Right atrium auricular region (tissue), 2 donors: ENCODE measurements at regions not wholly inside any gene's neighbourhood (a gene's known extent, or its start where the extent isn't known, plus 50 kb on each side); places are given as distances from the start of the nearest gene placed in this dataset.
A peak's percentile ranks its signal among the peaks of the same experiment; 100 is the strongest.

Source experiments
- DNase-seq: peaks from one replicate; pipeline ENCODE4 v3.0.0-alpha.2; 2019; ENCODE audit warnings: low spot score
- H3K27ac ChIP-seq, 2 donors: fragments of 200-600 bp; sonication (generic); 1 replicate in 1 of 2; 2 replicates in 1 of 2; pipeline ENCODE4 v1.5.1; 2016 to 2019
- H3K27me3 ChIP-seq, 2 donors: fragments of 200-600 bp; sonication (generic); one replicate each; pipeline versions ENCODE4 v1.5.1 to v1.6.0; 2017 to 2019
- H3K36me3 ChIP-seq: fragments of 200-600 bp; sonication (generic); one replicate; pipeline ENCODE4 v1.5.1; 2016
- H3K4me1 ChIP-seq, 2 donors: fragments of 200-600 bp; sonication (generic); one replicate each; pipeline versions ENCODE4 v1.5.1 to v1.6.0; 2017 to 2019
- H3K4me3 ChIP-seq, 2 donors: fragments of 200-600 bp; sonication (generic); 1 replicate in 1 of 2; 2 replicates in 1 of 2; pipeline ENCODE4 v1.5.1; 2017 to 2019; ENCODE audit warnings: mild to moderate bottlenecking in 1 of 2, moderate library complexity in 1 of 2
- H3K9me3 ChIP-seq, 2 donors: fragments of 200-600 bp; sonication (generic); one replicate each; pipeline ENCODE4 v1.5.1; 2019
- TF ChIP-seq, protein P1 (sequence below), 2 donors: fragments of 200-600 bp; sonication (generic); IDR thresholded peaks; one replicate each; pipeline ENCODE4 v1.5.1; 2019; ENCODE audit warnings: antibody characterized with exemption in 2 of 2

GRCh38 chr16:85183564-85183963 lies 71.3 kb upstream of the CIBAR2 start:
- no peak overlapping the region for H3K4me3 ChIP-seq
- no peaks in the 10 kb centered on the region for H3K27me3 ChIP-seq
- TF ChIP-seq, protein P1, sequence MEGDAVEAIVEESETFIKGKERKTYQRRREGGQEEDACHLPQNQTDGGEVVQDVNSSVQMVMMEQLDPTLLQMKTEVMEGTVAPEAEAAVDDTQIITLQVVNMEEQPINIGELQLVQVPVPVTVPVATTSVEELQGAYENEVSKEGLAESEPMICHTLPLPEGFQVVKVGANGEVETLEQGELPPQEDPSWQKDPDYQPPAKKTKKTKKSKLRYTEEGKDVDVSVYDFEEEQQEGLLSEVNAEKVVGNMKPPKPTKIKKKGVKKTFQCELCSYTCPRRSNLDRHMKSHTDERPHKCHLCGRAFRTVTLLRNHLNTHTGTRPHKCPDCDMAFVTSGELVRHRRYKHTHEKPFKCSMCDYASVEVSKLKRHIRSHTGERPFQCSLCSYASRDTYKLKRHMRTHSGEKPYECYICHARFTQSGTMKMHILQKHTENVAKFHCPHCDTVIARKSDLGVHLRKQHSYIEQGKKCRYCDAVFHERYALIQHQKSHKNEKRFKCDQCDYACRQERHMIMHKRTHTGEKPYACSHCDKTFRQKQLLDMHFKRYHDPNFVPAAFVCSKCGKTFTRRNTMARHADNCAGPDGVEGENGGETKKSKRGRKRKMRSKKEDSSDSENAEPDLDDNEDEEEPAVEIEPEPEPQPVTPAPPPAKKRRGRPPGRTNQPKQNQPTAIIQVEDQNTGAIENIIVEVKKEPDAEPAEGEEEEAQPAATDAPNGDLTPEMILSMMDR (IDR thresholded peaks at IDR 0.05), result no peak
- DNase-seq, result no peak
- no peak overlapping the region for H3K27ac ChIP-seq
- no peaks in the 10 kb centered on the region for H3K36me3 ChIP-seq
- H3K4me1 ChIP-seq, result peaks cover 0 to 29% of the 10 kb centered on the region in 2 donors
- peaks cover 6 to 16% of the 10 kb centered on the region in 2 donors for H3K9me3 ChIP-seq

DNA sequence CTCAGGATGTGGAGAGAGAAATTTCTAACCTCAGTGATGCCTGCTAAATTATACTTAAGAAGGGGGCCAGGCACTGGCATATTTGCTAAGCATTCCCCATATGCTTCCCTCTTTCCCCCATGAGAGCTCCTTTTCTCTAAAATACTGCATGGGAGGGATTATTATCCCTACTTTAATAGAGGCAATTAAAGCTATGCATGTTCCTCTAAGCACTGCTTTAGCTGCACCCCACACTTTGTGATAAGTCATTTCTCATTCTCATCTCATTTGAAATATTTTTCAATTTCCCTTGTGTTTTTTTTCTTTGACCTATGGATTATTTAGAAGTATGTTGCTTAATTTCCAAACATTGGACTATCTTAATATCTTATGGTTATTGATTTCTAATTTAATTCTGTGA lies 72.1 kb upstream of the CIBAR2 start:
- TF ChIP-seq, protein P1 (IDR thresholded peaks at IDR 0.05), result no peak
- no peaks in the 10 kb centered on the region for H3K36me3 ChIP-seq
- no peak overlapping the region for H3K4me3 ChIP-seq
- peaks cover 0 to 29% of the 10 kb centered on the region in 2 donors for H3K4me1 ChIP-seq
- peaks cover 6 to 20% of the 10 kb centered on the region in 2 donors for H3K9me3 ChIP-seq
- no peak overlapping the region for H3K27ac ChIP-seq
- DNase-seq, result no peak
- H3K27me3 ChIP-seq, result no peaks in the 10 kb centered on the region

DNA sequence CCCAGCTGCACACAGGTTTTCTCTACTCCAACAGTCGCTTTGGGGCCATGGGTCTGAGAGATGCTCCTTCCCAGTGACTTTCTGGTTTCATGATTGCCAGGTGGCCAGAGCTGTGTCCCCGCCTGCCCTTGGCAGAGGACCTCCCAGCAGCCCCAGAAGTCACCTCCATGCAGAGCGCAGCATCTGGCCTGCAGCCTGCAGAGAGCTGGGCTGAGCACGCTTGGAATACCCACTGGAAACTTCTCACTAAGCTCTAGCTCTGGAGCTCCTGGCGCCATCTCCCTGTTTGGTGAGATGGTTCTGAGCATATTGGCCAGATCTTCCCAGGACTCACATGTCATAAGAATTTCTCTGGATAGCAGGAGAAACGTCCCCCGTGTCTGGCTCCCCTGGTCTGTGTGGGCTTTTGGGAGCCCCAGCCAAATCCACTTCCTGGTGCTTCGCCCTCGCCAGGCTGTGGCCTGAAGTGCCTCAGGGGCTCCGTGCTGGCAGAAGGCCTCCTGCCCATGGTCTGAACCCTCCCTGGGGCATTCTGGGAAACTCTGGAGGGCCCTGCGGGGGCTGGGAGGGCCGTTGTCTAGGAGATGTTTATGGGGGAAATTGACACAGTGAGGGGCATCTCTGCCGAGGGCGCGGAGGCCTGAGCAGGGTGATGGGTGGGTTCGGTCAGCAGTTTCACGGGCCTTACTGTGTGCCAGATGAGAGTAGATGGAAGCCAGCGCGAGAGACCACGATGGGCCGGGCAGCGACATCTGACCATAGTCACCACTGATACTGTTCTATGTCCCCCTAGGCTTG lies 73.2 kb upstream of the CIBAR2 start:
- Histone ChIP-seq H3K4me3 (no peak overlapping the region), H3K27me3 (no peaks in the 10 kb centered on the region), H3K4me1 (peaks cover 0 to 29% of the 10 kb centered on the region in 2 donors), H3K36me3 (no peaks in the 10 kb centered on the region), H3K9me3 (peaks cover 6 to 31% of the 10 kb centered on the region in 2 donors), H3K27ac (no peak overlapping the region)
- DNase-seq, result no peak
- TF ChIP-seq, protein P1 (IDR thresholded peaks at IDR 0.05), result no peak

DNA sequence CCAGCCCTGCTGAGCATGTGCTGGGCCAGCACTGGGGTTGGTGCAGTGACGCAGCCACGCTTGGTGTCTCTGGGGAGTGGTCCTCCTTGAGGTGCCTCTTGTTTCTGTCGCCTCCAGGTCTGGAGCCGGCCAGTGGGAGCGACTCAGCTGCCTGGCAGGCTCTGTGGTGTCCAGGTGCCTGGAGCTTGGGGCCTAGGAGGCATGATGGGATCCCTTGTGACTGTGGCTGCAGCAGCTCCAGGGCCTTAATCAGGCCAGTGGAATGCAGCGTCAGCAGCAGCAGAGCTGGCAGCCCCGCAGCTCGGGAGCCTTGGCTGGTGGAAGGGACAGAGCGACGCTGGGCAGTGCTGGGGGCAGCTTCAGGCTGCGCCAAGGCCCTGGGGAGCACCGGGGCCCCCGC lies 74.7 kb upstream of the CIBAR2 start:
- peaks cover 0 to 18% of the 10 kb centered on the region in 2 donors for H3K4me1 ChIP-seq
- no peaks in the 10 kb centered on the region for H3K27me3 ChIP-seq
- H3K27ac ChIP-seq, result peak overlapping the region; percentile 54 to 79
- no peak overlapping the region for H3K4me3 ChIP-seq
- DNase-seq, result no peak
- peaks cover 6 to 32% of the 10 kb centered on the region in 2 donors for H3K9me3 ChIP-seq
- TF ChIP-seq, protein P1 (IDR thresholded peaks at IDR 0.05), result no peak
- H3K36me3 ChIP-seq, result no peaks in the 10 kb centered on the region

- peak overlapping the region; percentile 54 to 79 for H3K27ac ChIP-seq
- no peaks in the 10 kb centered on the region for H3K27me3 ChIP-seq
- H3K4me1 ChIP-seq, result peaks cover 0 to 13% of the 10 kb centered on the region in 2 donors
- H3K9me3 ChIP-seq, result peaks cover 6 to 32% of the 10 kb centered on the region in 2 donors
- no peaks in the 10 kb centered on the region for H3K36me3 ChIP-seq
- H3K4me3 ChIP-seq, result no peak overlapping the region
- TF ChIP-seq, protein P1 (IDR thresholded peaks at IDR 0.05), result no peak
- DNase-seq, result no peak
Observed at GRCh38 chr16:85187447-85187846, 75.2 kb upstream of the CIBAR2 start.
